HG02852 (cell line): ENCODE measurements at regions not wholly inside any gene's neighbourhood (a gene's known extent, or its start where the extent isn't known, plus 50 kb on each side); places are given as distances from the start of the nearest gene placed in this dataset.

Source experiments
- ATAC-seq: cut with Tn5 transposase; IDR thresholded peaks from one replicate; pipeline ENCODE4 v1.9.1; 2021; ENCODE audit warnings: mild to moderate bottlenecking, moderate library complexity; ENCODE audit not compliant: unreplicated experiment

- no peak for ATAC-seq
These were observed 942.2 kb downstream of the REEP3 start for GRCh38 chr10:64463406-64463805.

GRCh38 chr10:64465653-64466052, 944.5 kb downstream of the REEP3 start:
- no peak for ATAC-seq

GRCh38 chr10:64468219-64468618, 947.0 kb downstream of the REEP3 start:
- ATAC-seq, result no peak

GRCh38 chr10:64476506-64476905, 955.3 kb downstream of the REEP3 start:
- no peak for ATAC-seq

GRCh38 chr10:64477791-64478190, 956.6 kb downstream of the REEP3 start:
- no peak for ATAC-seq

- ATAC-seq, result no peak
These were observed 963.7 kb downstream of the REEP3 start for GRCh38 chr10:64484811-64485330.

GRCh38 chr10:64486149-64486548, 964.9 kb downstream of the REEP3 start:
- ATAC-seq, result no peak

GRCh38 chr10:64486901-64487300, 965.7 kb downstream of the REEP3 start:
- ATAC-seq, result no peak

GRCh38 chr10:64494901-64495300, 973.7 kb downstream of the REEP3 start:
- no peak for ATAC-seq

- no peak for ATAC-seq
These were observed 976.1 kb downstream of the REEP3 start for GRCh38 chr10:64497306-64497705.

GRCh38 chr10:64501807-64502206, 980.6 kb downstream of the REEP3 start:
- ATAC-seq, result no peak

GRCh38 chr10:64502936-64503335, 981.7 kb downstream of the REEP3 start:
- ATAC-seq, result no peak

- no peak for ATAC-seq
These were observed 982.2 kb downstream of the REEP3 start for GRCh38 chr10:64503429-64503828.

- no peak for ATAC-seq
These were observed 984.3 kb downstream of the REEP3 start for GRCh38 chr10:64505501-64505900.

- no peak for ATAC-seq
These were observed 985.8 kb downstream of the REEP3 start for GRCh38 chr10:64506963-64507362.

GRCh38 chr10:64507651-64508028, 986.4 kb downstream of the REEP3 start:
- ATAC-seq, result no peak

GRCh38 chr10:64508029-64508661, 986.9 kb downstream of the REEP3 start:
- ATAC-seq, result no peak

GRCh38 chr10:64515970-64516699, 994.9 kb downstream of the REEP3 start:
- no peak for ATAC-seq

GRCh38 chr10:64518456-64518855, 997.3 kb downstream of the REEP3 start:
- no peak for ATAC-seq

GRCh38 chr10:64519427-64519826, 998.2 kb downstream of the REEP3 start:
- no peak for ATAC-seq

GRCh38 chr10:64519831-64520230, 998.6 kb downstream of the REEP3 start:
- no peak for ATAC-seq

GRCh38 chr10:64523065-64523759, 1002.0 kb downstream of the REEP3 start:
- no peak for ATAC-seq
